ENCODE measurements at regions not wholly inside any gene's neighbourhood (a gene's known extent, or its start where the extent isn't known, plus 50 kb on each side); places are given as distances from the start of the nearest gene placed in this dataset.

- Histone ChIP-seq H3K36me3 (no peaks in the 10 kb centered on the region), H3K27me3 (no peaks in the 10 kb centered on the region), H3K4me3 (no peak overlapping the region), H3K27ac (no peak overlapping the region), H3K4me1 (no peaks in the 10 kb centered on the region), H3K9me3 (no peaks in the 10 kb centered on the region)
- TF ChIP-seq CTCF (IDR thresholded peaks at IDR 0.05) (no peak), POLR2AphosphoS5 (IDR thresholded peaks at IDR 0.05; ENCODE audit: insufficient read depth in 1 of 2, low read depth in 1 of 2) (no peak), POLR2A (IDR thresholded peaks at IDR 0.05) (no peak)
- DNase-seq (ENCODE audit: extremely low spot score in 2 of 2): no peak
- intact Hi-C loops (cut with DNase I): no loop called here
Observed at GRCh38 chrX:149060921-149061320, 444.2 kb downstream of the IDS start.

All from vagina (tissue), 2 donors.